Stomach (tissue), 4 donors: ENCODE measurements at regions not wholly inside any gene's neighbourhood (a gene's known extent, or its start where the extent isn't known, plus 50 kb on each side); places are given as distances from the start of the nearest gene placed in this dataset.

ENCODE experiments used
- CTCF ChIP-seq, 7 experiments: fragments of 450-650 bp in 4 of 7; fragments of 200-600 bp in 3 of 7; sonication (generic) in 3 of 7; IDR thresholded peaks; one replicate each; pipeline ENCODE4 v1.5.1; 2016 to 2019; ENCODE audit warnings: antibody characterized with exemption in 7 of 7, control low read depth in 2 of 7, mild to moderate bottlenecking in 1 of 7
- EP300 ChIP-seq: sonication (generic); formaldehyde crosslinking; IDR thresholded peaks from one replicate; pipeline ENCODE4 v1.6.1; 2017; ENCODE audit warnings: antibody characterized with exemption
- POLR2A ChIP-seq, 4 donors: fragments of 450-650 bp; IDR thresholded peaks; one replicate each; pipeline ENCODE4 v1.6.1; 2016; ENCODE audit warnings: antibody characterized with exemption in 4 of 4, control low read depth in 2 of 4, mild to moderate bottlenecking in 1 of 4, moderate library complexity in 1 of 4
- POLR2AphosphoS5 ChIP-seq, 3 donors: sonication (generic); formaldehyde crosslinking; IDR thresholded peaks; one replicate each; pipeline ENCODE4 v1.6.1; 2016; ENCODE audit warnings: antibody characterized with exemption in 3 of 3

DNA sequence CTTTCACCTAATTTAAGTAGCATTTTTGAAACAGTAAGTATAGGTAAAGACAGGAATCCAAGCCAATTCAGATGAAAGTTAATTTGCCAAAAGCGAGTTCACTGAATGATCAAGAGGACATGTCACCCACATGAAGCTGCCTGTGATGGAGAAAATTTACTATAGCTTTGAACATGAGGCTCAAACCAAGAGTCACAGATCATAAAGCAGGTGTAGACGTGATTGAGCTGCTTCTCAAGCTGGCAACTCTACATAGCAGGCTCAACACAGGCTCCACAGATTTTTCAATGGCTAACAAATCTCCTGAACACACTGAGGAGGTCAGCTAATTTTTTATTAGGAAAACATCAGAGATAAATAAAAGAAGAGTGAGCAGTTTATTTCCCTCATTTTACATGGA is 173.7 kb downstream of the FAM114A2 start:
- no peak for TF ChIP-seq CTCF (IDR thresholded peaks at IDR 0.05)
- TF ChIP-seq POLR2AphosphoS5 (IDR thresholded peaks at IDR 0.05), result no peak
- TF ChIP-seq EP300, result no peak
- TF ChIP-seq POLR2A (IDR thresholded peaks at IDR 0.05), result no peak
